ENCODE measurements at regions not wholly inside any gene's neighbourhood (a gene's known extent, or its start where the extent isn't known, plus 50 kb on each side); places are given as distances from the start of the nearest gene placed in this dataset.

DNA sequence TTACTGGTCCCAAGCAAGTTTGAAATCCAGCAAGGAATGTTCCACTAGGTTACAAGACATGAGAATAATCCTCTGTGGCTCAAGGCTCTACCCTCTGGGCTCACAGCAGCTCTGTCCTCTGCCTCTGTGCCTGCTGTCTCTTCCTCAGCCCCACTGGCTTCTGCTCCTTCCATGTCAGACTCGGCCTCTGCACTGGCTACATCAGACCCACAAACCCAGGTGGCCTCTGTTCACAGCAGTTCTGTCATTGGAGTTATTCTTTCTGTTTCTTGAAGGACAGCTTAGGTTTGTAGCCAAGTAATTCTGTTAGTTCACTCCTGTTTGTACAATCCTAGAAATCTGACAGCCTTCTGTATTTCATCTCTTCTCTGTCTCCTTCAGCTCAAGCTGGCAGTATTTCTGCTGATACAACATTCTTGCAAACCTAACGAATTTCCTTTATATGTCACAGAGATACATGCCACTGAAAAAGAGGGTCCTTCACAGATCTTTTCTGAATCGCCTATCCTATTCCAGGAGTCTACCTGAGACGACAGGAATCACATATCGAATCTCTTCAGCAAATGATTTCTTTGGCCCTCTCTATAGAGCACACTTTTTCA, 227.8 kb upstream of the PLSCR5 start:
- TF ChIP-seq, protein P1, sequence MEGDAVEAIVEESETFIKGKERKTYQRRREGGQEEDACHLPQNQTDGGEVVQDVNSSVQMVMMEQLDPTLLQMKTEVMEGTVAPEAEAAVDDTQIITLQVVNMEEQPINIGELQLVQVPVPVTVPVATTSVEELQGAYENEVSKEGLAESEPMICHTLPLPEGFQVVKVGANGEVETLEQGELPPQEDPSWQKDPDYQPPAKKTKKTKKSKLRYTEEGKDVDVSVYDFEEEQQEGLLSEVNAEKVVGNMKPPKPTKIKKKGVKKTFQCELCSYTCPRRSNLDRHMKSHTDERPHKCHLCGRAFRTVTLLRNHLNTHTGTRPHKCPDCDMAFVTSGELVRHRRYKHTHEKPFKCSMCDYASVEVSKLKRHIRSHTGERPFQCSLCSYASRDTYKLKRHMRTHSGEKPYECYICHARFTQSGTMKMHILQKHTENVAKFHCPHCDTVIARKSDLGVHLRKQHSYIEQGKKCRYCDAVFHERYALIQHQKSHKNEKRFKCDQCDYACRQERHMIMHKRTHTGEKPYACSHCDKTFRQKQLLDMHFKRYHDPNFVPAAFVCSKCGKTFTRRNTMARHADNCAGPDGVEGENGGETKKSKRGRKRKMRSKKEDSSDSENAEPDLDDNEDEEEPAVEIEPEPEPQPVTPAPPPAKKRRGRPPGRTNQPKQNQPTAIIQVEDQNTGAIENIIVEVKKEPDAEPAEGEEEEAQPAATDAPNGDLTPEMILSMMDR (conservative IDR thresholded peaks at IDR 0.05; ENCODE audit: low read length), result no peak
- TF ChIP-seq EZH2phosphoT487 (IDR thresholded peaks at IDR 0.05; ENCODE audit: borderline replicate concordance, low read depth, low read length), result no peak

Measured in OCI-LY7 (cell line).